8988T (cell line): ENCODE measurements at regions not wholly inside any gene's neighbourhood (a gene's known extent, or its start where the extent isn't known, plus 50 kb on each side); places are given as distances from the start of the nearest gene placed in this dataset.

ENCODE experiments used
- DNase-seq: peaks from one replicate; pipeline ENCODE4 v3.0.0; 2011

DNA sequence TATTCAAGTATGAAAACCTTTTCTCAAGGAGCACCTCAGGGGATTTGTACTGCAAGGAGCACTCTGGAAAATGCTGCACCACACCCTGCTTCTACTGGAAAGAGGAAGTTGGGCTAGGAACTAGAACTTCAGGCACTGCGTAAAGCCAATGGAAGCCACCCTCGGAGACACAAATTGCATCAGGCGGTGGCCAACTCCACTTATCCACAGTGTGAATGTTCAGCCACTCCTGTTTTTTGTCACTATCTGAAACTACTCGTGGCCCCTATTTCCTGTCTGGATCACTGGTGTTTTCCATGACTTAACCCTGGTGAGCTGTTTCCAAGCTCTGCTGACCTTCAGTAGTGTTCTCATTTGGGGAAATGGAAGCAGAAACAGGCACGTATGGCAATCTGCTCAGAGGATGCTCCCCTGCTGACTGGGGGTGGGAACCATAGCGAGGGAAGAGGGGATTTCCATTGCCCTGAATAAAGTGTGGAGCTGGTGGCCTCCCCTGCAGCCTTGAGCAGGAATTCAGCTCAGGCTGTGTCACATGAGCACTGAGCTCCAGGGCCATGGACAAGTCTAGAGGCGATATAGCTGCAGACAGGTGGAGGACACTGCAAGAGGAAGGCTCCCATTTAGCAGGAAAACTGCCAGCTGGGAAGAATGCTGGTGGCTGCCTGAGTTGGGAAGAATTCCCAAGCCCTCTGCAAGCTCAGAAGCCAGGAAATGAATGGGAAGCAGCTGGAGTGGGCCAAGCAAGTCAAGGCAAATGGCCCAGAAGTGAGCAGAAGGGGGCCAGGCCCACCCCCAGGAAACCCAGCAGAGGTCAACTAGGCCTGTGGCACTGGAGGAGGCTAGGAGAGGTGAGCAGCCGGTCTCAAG, 50.5 kb upstream of the RAP1B start:
- no peak for DNase-seq

DNA sequence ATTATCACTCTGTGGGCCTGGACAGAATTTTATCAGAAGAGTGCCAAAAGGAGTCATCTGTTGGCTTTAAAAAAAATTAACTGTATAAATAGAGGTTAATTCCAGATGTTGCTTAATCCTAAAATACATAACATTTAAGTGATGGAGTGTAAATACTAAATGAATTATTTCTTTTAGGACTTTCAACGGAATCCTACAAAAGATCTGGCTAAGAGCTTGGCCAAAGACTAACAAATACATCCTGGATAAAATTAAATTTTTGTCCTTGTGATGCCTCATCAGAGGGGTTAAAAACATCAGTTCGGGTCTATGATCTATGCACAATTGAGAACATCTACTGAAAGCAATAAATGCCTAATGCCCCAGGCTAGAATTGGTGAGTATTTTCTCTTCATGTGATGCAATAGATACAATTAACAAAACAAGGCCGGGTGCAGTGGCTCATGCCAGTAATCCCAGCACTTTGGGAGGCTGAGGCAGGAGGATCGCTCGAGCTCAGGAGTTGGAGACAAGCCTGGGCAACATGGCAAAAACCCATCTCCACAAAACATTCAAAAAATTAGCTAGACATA, 49.8 kb upstream of the RAP1B start:
- DNase-seq = no peak
